Left lung (tissue), 4 donors: ENCODE measurements at regions not wholly inside any gene's neighbourhood (a gene's known extent, or its start where the extent isn't known, plus 50 kb on each side); places are given as distances from the start of the nearest gene placed in this dataset.
"Not testable (repeated sequence)": the region's sequence is repeated elsewhere in the genome, so short reads cannot be mapped to it uniquely, and the experiment has no call there.

Source experiments
- ATAC-seq: fragments of 200-7000 bp; cut with Tn5 transposase; one replicate; pipeline ENCODE4 v1.9.1; 2020; ENCODE audit warnings: moderate library complexity
- DNase-seq, 4 donors: peaks; one replicate each; pipeline ENCODE4 v3.0.0-alpha.2; 2013 to 2020
- H3K27ac ChIP-seq, 2 donors: fragments of 200-600 bp; sonication (generic) in 1 of 2; one replicate each; pipeline versions ENCODE4 v1.5.0 to v1.8.0; 2020 to 2021
- H3K27me3 ChIP-seq, 2 donors: fragments of 200-600 bp; sonication (generic) in 1 of 2; one replicate each; pipeline versions ENCODE4 v1.5.0 to v1.8.0; 2020 to 2021
- H3K36me3 ChIP-seq, 2 donors: fragments of 200-600 bp; sonication (generic) in 1 of 2; one replicate each; pipeline versions ENCODE4 v1.5.0 to v1.8.0; 2020 to 2021
- H3K4me1 ChIP-seq, 2 donors: fragments of 200-600 bp; one replicate each; pipeline ENCODE4 v1.8.0; 2021
- H3K4me3 ChIP-seq, 2 donors: fragments of 200-600 bp; sonication (generic) in 1 of 2; one replicate each; pipeline versions ENCODE4 v1.5.0 to v1.8.0; 2020 to 2021; ENCODE audit warnings: mild to moderate bottlenecking in 1 of 2
- H3K9me3 ChIP-seq, 2 donors: fragments of 200-600 bp; sonication (generic) in 1 of 2; one replicate each; pipeline versions ENCODE4 v1.5.0 to v1.8.0; 2020 to 2021
- CTCF ChIP-seq, 2 donors: fragments of 200-600 bp; sonication (generic) in 1 of 2; IDR thresholded peaks; one replicate each; pipeline versions ENCODE4 v1.5.0 to v1.8.0; 2021; ENCODE audit warnings: antibody characterized with exemption in 2 of 2
- intact Hi-C, 2 donors: fragments of 100-400 bp; cut with DNase I; formaldehyde crosslinking; loops; one replicate each; pipeline versions ENCODE4 v1.11.2 to v1.14.2; 2022
- donor health status: DM: no; HTN: yes; CAD: no.
- donor health status: DM: no; HTN: no; CAD: no.

GRCh38 chr4:165563851-165564250 is 185.0 kb downstream of the CPE start:
- Histone ChIP-seq H3K4me3 (no peak overlapping the region), H3K36me3 (no peaks in the 10 kb centered on the region), H3K9me3 (peaks cover 0 to 6% of the 10 kb centered on the region in 2 donors), H3K27me3 (no peaks in the 10 kb centered on the region), H3K4me1 (no peaks in the 10 kb centered on the region), H3K27ac (no peak overlapping the region)
- TF ChIP-seq CTCF (IDR thresholded peaks at IDR 0.05): no peak
- intact Hi-C loops: no loop called here
- no peak for ATAC-seq
- DNase-seq: no peak

- no peak for ATAC-seq
- H3K27ac ChIP-seq: no peak overlapping the region
- intact Hi-C loops: no loop called here
- no peak overlapping the region for H3K4me3 ChIP-seq
- no peaks in the 10 kb centered on the region for H3K27me3 ChIP-seq
- TF ChIP-seq CTCF (IDR thresholded peaks at IDR 0.05): no peak
- H3K36me3 ChIP-seq: no peaks in the 10 kb centered on the region
- H3K9me3 ChIP-seq: peaks cover 0 to 2% of the 10 kb centered on the region in 2 donors
- no peaks in the 10 kb centered on the region for H3K4me1 ChIP-seq
- DNase-seq: no peak
These were observed 190.2 kb downstream of the CPE start for GRCh38 chr4:165569031-165569430.

- H3K9me3 ChIP-seq, H3K4me1 ChIP-seq, H3K36me3 ChIP-seq, H3K27me3 ChIP-seq, intact Hi-C loops, ATAC-seq, H3K27ac ChIP-seq, DNase-seq, H3K4me3 ChIP-seq: not testable (repeated sequence)
These were observed 192.7 kb downstream of the CPE start for GRCh38 chr4:165571476-165571875.

GRCh38 chr4:165580351-165580905 is 201.6 kb downstream of the CPE start:
- ATAC-seq: peak; percentile 50

GRCh38 chr4:165583341-165583740 is 204.5 kb downstream of the CPE start:
- intact Hi-C loops: no loop called here
- no peaks in the 10 kb centered on the region for H3K4me1 ChIP-seq
- H3K4me3 ChIP-seq: no peak overlapping the region
- H3K27ac ChIP-seq: no peak overlapping the region
- no peak for DNase-seq
- no peaks in the 10 kb centered on the region for H3K27me3 ChIP-seq
- no peaks in the 10 kb centered on the region for H3K9me3 ChIP-seq
- no peaks in the 10 kb centered on the region for H3K36me3 ChIP-seq
- TF ChIP-seq CTCF (IDR thresholded peaks at IDR 0.05): no peak
- no peak for ATAC-seq

More at GRCh38 chr4:165580351-165580905, 201.6 kb downstream of the CPE start:
- no peak for DNase-seq
- Histone ChIP-seq H3K4me3 (no peak overlapping the region), H3K27ac (no peak overlapping the region), H3K36me3 (no peaks in the 10 kb centered on the region), H3K27me3 (no peaks in the 10 kb centered on the region), H3K9me3 (no peaks in the 10 kb centered on the region), H3K4me1 (no peaks in the 10 kb centered on the region)
- TF ChIP-seq CTCF (IDR thresholded peaks at IDR 0.05): no peak
- intact Hi-C loops: no loop called here

GRCh38 chr4:165584916-165585315 is 206.1 kb downstream of the CPE start:
- Histone ChIP-seq H3K9me3 (no peaks in the 10 kb centered on the region), H3K27me3 (no peaks in the 10 kb centered on the region), H3K4me1 (no peaks in the 10 kb centered on the region), H3K27ac (no peak overlapping the region), H3K4me3 (no peak overlapping the region), H3K36me3 (no peaks in the 10 kb centered on the region)
- TF ChIP-seq CTCF (IDR thresholded peaks at IDR 0.05): no peak
- DNase-seq (no peak), ATAC-seq (no peak)
- intact Hi-C loops: no loop called here
